ENCODE measurements at regions not wholly inside any gene's neighbourhood (a gene's known extent, or its start where the extent isn't known, plus 50 kb on each side); places are given as distances from the start of the nearest gene placed in this dataset.

DNA sequence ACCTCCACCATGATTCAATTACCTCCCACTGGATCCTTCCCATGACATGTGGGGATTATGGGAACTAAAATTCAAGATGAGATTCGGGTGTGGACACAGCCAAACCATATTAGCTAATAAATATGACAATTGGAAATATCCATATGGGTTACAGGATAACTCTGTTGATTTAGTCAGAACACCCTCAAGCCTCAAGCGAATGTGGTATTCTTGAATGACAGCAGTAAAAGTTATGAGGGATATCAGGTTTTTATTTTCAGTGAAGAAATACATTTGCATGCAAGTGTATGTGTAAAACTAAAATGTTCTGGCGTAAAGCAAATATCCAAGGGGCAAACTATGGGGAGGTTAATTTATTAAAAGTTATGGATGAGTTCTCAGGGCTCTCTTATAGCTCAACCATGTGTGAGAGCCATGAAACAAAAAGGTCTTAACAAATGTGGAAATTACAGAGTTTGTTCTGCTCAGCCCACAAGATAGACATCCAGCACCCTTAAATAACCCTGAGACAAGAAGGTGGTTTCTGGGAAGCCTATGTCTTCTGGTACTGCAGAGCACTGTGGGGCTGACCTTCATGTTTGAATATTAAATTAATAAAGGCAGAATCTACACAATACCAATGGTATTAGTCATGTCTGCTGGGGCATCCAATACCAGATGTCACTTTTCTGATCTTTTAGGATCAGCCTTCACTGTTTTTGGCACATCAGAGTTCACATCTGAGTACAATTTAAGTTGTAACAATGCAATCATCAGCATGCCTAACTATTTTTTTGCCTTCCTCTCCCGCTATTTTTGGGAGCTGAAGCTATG, 370.5 kb upstream of the RSPO3 start:
- no peak for DNase-seq (ENCODE audit: low spot score)

DNA sequence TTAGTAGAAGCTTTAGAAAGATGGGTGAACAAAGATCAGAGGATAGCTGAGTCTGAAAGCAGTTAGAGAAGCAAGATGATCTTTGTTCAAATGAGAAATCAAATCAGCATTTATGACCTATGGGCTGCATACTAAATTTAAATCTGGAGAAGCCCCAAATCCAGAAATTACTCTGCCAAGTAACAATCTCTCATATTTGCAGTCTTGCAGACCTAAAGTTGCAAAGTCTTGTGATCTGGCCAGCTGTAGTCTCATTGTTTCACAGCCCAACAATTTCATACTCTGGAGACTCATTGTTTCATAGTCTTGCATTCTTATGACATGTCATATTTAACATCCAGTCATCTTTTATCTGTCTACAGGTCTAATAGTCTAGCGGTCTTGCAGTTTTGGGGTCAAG, 364.9 kb upstream of the RSPO3 start:
- no peak for DNase-seq (ENCODE audit: low spot score)

DNA sequence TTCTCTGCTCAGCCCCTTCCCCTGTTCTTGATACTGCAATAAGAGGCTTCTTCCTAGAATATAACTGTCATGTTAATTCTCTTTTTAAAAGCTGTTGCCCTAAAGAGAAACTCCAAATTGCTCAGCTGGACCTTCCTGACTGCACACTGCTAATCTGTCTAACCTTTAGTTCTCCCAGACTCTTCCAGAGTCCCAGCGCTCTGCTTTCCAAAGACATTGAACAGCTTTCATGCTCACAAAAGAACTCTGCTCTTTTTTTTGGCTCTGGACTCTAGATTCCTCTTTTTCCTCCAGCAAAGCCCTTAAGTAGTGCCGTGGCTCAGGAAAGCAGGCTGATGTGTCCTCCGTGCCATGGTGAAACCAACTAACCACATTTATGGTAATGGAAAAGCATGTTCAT, 356.6 kb upstream of the RSPO3 start:
- no peak for DNase-seq (ENCODE audit: low spot score)

DNA sequence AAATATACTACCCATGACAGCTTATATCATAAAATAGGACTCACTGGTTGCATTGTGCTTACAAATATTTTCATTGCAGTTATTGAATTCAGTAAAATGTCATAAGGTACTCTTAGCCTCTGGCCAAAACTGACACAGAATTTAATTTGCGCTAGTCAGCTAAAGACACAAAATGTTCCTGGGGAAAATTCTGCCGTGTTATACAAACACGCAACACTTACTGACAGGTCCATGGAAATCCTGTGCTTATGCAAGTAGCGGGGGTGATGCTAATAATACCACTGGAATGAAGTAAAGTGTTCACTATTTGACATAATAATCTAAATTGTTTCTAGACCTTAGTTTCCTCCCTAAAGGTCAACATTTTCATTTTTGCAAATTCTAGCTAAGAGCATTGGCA, 354.4 kb upstream of the RSPO3 start:
- DNase-seq (ENCODE audit: low spot score): no peak

DNA sequence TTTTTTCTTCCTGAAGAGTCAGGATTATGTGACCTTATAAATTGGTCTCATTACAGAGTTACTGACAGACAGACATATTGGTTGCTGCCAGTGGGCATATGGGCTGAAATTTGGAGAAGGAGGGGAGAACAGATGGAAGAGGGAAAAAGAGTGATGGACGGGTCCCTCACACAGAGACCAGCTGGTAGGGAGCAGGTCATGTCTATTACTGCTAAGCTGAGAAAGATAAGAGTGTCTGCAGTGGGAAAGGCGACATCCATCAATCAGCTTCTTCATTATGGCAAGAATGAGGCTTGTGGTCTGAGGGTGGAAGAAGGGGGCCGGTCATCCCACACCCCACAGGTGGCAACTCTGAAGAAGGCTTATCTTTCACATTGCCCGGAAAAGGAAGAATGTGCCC, 353.8 kb upstream of the RSPO3 start:
- no peak for DNase-seq (ENCODE audit: low spot score)

DNA sequence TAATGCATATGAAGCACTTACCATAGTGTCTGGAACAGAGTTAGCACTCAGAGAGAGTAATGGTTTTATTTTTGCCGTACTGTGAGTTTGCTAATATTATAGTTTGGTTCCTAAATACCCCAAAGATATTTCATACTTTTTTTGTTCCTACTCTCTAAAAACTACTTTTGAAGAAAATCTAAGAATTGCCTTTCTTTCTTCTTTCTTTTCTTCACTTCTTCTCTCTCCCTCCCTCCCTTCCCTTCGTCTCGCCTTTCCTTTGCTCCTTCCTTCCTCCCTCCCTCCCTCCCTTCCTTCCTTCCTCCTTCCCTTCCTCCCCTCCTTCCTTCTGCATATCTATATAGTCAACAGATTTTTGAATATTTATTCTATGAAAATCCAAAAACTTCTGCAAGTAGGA, 351.7 kb upstream of the RSPO3 start:
- no peak for DNase-seq (ENCODE audit: low spot score)

DNA sequence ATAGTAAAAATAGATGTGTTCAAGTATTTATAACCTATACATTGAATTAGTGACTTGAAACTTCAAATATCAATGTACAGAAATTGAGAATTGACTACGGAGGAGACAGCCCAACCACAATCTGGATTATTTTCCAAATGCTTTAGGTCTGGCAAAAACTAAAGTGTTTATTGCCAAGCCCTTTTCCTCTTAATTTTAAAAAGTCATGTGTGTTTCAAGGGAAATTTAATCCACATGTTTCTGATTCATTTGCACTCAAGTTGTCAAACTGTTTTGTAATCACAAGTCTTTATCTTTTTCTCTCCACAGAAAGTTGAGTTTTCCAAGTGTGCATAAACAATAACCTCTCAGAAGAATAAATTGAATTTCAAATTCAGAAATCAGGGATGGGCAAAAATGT, 350.8 kb upstream of the RSPO3 start:
- DNase-seq (ENCODE audit: low spot score): no peak

DNA sequence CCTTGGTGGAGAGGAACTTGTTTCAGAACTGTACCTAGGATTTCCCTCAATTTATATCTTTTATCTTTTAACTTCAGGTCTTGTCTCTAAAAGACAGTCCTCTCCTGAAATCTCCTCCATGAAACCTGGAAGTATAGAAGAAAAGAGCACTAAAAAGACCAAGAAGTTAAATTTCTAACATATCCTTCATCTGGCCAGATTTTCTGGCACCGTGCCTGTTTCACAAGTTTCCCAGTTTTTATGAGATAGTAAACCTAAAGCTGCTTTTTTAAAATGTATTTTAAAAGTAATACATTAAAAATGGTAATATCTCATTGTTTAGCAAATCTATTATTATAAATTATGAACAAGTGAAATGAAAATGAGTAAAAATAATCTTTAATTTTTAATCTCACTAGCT, 348.3 kb upstream of the RSPO3 start:
- no peak for DNase-seq (ENCODE audit: low spot score)

DNA sequence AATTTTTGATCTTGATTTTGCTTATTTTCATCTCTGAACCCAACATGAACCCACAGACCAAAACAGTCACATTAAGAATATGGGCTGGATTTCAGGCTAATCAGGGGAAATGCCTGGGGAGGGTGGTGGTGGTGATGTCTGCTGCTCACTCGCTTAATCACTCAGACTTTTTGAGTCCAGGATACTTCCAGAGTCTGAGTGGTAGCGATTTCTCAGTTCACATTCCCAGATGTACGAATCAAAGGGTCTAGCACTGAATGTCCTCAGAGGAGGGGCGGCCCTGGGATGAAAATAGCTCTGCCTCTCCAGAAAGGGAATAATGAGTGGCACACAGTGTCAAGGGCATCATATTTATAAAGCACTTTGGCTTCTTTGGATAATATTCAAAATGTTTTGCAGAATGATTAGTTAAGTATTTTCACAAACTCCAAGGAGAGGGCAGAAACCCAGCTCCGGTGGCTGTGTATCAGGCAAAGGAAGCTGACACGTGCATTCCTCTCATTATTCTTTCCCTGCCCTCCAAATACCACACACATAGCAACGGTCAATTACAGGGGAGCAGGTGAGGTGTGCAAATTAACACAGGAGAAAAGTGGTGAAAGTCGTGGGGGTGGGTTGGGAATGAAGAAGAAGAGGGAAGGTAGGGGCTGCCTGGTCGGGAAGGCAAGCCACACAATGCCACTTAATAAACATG, 345.2 kb upstream of the RSPO3 start:
- no peak for DNase-seq (ENCODE audit: low spot score)

DNA sequence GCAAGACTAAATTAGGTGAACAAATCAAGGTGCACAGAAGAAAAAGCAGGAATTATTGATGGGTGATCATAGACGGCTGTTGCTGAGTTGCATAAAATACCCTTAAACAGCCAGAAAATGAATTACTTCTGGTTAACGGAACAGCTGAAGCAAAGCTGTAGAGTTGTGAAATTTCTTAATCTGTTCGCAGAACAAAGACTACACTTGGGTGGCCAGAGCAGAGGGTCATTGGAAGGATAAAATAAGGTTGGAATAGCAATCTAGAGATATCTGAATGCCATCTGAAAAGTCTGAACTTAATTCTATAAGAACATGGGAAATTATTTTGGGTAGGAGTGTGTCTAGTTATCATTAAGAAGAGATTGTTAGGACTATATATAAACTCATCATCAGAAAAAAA, 339.1 kb upstream of the RSPO3 start:
- DNase-seq (ENCODE audit: low spot score): no peak

DNA sequence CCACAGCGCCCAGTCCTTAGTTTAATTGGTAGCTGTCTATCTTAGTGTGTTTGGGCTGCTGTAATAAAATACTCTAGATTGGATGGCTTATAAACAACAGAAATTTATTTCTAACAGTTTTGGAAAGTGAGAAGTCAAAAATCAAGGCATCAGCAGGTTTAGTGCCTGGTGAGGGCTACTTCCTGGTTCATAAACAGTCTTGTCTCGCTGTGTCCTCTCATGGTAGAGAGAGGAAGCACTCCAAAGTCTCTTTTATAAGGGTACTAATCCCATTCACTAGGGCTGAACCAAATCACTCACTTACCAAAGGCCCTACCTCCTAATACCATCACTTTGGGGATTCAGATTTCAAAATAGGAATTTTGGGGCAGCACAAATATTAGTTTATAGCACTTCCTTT, 336.9 kb upstream of the RSPO3 start:
- DNase-seq (ENCODE audit: low spot score): no peak

DNA sequence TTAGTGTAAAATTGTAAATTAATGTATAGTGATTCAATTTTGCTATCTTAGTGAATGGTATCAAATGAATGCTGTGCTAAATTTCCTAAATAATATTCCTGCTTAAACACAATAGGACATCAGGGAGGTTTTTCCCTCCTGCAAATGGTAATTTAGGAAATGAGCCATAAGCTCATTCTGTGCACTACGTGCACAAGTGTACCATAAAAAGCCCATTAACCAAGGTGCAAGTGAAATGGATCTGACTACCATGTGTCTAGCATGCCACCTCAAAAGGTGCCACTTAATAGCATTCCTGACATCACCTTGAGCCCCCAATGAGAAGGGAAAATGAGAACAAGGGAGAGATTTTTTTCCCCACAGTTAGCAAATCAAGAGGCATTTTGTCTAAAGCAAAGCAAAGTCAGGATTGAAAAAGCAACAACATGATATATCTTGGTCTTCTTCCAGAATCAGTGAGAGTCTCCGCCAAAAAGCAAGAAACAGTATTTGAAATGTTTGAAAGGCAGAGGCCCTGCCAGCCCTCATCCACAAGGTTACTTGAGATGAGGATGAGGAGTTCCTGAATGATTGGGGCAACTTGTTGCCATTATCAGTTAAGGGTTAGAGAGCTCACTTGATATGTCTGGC, 334.2 kb upstream of the RSPO3 start:
- DNase-seq (ENCODE audit: low spot score): no peak

DNA sequence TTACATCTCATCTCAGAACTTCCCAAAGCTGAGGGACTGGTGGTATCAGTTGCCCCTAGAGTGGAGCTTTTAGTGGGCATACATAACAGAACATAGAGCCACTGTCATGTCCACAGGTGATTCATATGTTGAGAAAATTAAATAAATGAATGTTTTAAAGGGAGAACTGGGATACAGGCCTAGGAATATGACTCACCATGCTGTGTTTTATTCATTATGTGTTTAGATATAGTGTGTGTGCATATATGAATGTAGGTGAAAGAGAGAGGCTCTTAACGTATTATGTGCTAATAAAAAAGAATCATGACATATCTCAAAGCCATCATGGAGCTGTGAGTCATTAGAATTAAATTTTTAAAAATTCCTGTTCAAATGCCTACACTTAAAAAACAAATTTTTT, 332.2 kb upstream of the RSPO3 start:
- no peak for DNase-seq (ENCODE audit: low spot score)

DNA sequence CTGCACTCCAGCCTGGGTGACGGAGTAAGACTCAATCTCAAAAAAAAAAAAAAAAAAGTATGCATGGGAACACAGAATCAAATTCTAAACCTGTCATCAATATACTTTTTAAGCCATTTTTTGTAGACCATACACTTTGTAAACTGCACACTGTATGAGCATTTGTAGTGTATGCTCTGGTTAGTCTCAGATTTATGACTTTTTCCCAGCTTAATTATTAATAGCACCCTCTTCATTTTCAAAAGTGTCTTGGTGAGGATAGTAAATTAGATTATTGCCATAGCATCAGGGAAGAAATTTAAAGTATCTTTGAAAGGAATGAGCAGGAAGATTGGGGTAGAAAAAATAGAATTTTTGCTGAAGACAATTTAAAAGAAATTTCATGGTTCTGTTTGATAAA, 330.8 kb upstream of the RSPO3 start:
- DNase-seq (ENCODE audit: low spot score): no peak

DNA sequence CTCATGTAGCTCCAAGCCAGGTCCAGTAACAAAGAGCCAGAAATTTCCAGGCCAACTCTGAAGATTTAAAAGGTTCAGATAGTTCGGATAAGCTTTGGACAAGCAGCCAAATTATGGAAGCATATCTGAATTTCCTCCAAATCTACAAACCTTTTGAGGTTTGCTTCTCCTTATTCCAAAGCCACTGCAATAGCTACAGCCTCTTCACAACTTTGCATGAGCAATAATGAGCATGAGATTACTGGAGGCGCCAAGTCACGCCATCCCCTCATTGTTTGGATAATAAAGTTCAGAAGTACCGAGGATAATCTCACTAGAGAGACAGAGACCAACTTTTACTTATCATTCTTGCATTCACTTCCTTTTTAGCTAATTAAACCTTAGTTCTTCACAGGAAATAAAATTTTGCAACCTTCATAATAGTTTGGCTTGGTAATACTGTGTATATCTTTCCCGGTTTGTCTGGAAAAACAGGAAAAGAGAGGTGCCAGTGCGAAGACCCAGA, 329.6 kb upstream of the RSPO3 start:
- no peak for DNase-seq (ENCODE audit: low spot score)

DNA sequence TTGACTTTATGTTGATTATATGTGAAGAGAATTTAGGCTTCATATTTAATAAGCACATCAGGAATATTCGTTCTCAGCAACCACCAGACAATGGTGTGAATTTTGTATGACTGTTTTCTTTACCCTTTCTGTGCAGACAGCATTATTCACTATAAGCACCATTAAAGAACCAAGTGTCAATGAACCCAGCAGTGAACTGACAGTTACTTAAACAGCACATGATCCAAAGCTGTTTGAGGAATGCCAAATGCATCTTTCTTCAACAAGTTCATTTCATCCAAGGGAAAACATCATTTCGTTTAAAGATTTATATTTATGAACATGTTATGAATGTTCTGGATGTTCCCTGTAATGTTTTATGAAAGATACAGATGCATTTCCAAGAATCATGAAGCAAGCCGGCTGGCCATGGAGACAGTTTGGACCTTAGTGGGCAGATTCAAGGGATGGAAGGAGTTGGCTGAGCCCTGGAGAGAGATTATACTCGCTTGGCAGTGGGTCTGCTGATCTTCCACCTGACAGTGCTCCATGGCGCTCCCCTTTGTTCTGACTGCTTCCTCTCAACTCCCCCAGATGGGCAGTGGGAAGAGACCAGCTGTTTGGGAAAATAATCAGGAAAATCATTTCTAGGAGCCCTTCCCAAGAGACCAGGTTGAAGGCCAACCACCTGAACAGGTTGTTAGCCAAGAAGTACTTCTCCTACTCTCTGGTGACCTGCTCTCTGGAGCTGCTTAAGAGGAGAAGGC, 326.0 kb upstream of the RSPO3 start:
- no peak for DNase-seq (ENCODE audit: low spot score)

DNA sequence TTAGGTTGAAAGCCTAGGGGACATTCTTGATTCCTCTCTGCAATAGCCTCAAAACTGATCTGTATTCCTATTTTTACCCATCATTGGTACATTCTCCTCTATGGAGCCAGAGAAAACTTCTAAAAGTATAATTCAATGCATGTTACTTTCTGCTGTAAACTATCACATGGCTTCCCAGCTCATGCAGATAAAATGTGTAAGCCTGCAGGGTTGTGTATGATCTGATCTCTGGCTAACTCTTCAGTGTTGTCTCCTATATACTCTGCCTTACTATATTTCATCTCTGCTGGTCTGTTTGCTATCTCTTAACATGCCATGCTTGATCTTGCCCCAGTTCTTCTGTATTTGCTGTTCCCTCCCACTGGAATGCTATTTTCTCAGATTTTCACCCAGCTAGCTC, 323.3 kb upstream of the RSPO3 start:
- DNase-seq (ENCODE audit: low spot score): no peak

DNA sequence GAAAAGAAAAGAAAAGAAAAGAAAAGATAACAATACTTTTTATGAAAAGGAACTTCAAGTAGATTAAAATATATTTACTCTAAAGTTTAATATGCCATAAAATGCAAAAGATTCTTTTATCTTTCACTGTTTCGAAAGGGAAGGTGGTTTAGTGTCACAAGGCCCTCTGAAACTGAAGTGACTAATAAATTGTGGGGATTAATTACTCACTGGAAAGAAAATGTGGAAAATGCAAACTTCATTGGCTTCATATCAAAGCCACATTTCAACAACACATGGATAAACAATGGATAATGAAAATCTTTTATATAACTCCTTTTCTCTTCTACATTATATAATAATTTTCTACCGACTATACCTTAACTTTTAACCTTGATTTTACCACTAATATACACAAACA, 320.5 kb upstream of the RSPO3 start:
- no peak for DNase-seq (ENCODE audit: low spot score)

DNA sequence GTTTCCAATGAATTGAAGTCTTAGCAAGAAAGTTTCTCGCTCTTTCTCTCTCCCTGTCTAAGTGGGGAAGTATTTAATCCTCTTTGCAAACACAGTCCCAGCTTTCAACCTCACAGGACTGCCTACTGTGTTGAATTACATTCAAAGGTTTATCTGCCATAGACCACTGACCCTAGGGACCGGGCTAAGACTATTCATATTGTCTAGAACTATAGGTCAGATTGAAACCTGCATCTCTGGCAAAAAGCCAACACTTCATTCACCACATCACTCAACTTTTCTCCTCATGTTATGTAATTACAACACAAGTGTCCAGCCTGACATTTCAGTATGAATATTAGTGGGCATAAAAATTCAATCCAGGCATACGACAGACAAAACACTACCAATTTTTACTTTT, 314.7 kb upstream of the RSPO3 start:
- no peak for DNase-seq (ENCODE audit: low spot score)

DNA sequence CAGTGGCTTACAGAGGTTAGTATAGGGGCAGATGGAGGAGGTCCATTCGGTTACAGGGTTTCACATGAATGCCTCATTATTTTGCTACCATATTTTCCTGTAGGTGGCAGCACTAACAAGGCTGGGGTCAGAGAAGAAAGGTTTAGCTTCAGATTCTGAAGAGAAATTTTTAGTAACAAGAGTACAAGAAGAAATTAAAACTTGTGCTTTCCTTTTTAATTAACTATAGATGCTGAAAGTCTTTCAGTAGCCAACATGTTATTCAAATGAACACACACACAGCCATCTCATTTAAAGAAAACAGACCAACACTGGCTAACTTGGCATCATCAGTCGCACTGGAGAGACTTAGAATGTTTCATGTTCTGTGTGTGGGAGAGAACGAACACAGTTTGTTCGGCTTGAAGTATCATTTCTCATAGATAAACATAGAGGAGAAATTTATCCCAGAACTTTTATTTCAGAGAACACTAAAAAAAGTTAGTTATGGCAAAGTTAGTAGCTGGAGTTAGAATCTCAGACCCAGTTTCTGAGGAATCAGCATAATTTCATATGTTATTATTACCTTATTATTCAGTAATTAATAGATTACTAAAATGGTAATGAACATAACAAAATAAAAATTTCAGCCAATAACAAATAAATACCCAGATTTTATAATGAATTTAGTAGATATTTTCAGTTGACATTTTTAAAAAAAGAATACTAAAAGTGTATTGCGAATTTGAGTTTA, 314.0 kb upstream of the RSPO3 start:
- DNase-seq (ENCODE audit: low spot score): peak; percentile 47

DNA sequence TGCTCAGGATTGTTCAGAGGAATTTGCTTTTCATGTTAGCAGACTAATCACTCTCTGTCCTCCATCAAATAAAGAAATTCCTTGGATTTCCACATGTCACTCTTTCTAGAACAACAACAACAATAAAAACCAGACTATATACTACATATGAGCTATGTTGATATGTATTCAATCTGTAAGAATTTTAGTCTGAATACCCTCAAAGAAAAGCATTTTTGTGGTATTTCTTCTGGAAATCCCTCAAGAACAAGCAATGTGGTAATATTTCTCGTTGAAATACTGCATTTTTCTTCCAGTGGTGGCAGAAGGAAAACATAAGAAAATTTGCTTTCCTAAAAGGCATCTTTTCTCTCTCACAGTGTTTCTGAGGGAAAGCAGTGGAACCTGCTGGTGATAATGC, 312.6 kb upstream of the RSPO3 start:
- no peak for DNase-seq (ENCODE audit: low spot score)
